ENCODE measurements at regions not wholly inside any gene's neighbourhood (a gene's known extent, or its start where the extent isn't known, plus 50 kb on each side); places are given as distances from the start of the nearest gene placed in this dataset.

- FAIRE-seq, result no peak
- ATAC-seq, result no peak
- Histone ChIP-seq H3K79me2 (ENCODE audit: control insufficient read depth, insufficient read depth, low read length) (no peaks in the 10 kb centered on the region), H3K4me1 (replicated peaks in 1 of 2; ENCODE audit: control insufficient read depth in 2 of 2, insufficient read depth in 2 of 2, low read length in 2 of 2) (no peaks in the 10 kb centered on the region), H4K20me1 (replicated peaks; ENCODE audit: control insufficient read depth, insufficient read depth, low read length) (no peaks in the 10 kb centered on the region), H2AFZ (ENCODE audit: low read depth, low read length) (no peak overlapping the region), H3K36me3 (ENCODE audit: control insufficient read depth, insufficient read depth, low read length) (no peaks in the 10 kb centered on the region), H3K27ac (ENCODE audit: extremely low read depth, low read depth, low read length) (no peak overlapping the region), H3K27me3 (ENCODE audit: control insufficient read depth in 2 of 2, insufficient read depth in 2 of 2, low read length in 2 of 2) (no peaks in the 10 kb centered on the region), H3K4me3 (no peak overlapping the region), H3K9me1 (ENCODE audit: control insufficient read depth, insufficient read depth, low read length) (no peaks in the 10 kb centered on the region), H3K4me2 (ENCODE audit: insufficient read depth, low read length) (no peak overlapping the region), H3K9ac (ENCODE audit: insufficient read depth in 1 of 2, low read depth in 2 of 2, low read length in 2 of 2) (no peak overlapping the region), H3K9me3 (replicated peaks; ENCODE audit: control insufficient read depth, insufficient read depth, low read depth, low read length) (no peaks in the 10 kb centered on the region)
- 0% methylated on average over 3 of the region's 3 CpGs for WGBS (ENCODE audit: insufficient coverage, low coverage, missing lambda C conversion rate)
- intact Hi-C loops (cut with micrococcal nuclease), result no loop called here
- TF ChIP-seq HEY1 (CRISPR knock-in tag; IDR thresholded peaks at IDR 0.05; ENCODE audit: borderline replicate concordance), result no peak
- no peak for TF ChIP-seq TRIM24 (IDR thresholded peaks at IDR 0.05)
- in situ Hi-C loops (cut with MboI), result no loop called here
- POLR2A ChIA-PET, result no interaction called here
- DNase-seq (ENCODE audit: extremely low read depth in 1 of 4, low spot score in 3 of 4), result no peak
- BruUV-seq (replicated peaks), result no TSS peak
- CTCF ChIA-PET (ENCODE audit: low intra/inter-chr PET ratio), result no interaction called here
These were observed 224.9 kb upstream of the ZNF717 start for GRCh38 chr3:76010252-76010651.

DNA sequence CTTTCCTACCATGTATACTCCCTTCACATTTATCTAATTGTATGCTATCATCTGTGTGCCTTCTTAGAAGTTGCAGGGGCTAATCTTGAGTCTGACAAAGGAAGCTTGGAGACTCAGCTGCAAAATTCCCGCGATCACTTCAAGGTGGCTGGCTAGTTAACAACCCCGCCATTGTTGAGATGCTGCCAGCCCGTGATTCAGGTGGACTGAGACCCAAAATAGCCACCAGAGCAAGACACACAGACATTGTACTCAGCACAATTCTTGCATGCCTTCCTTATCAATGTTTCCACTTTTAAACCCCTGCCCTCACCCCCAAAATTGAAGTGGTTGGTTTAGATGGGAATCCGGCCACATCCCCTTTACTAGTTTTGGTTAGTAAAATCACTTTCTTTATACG, 225.8 kb upstream of the ZNF717 start:
- no peaks in the 10 kb centered on the region for H3K4me1 ChIP-seq (replicated peaks in 1 of 2; ENCODE audit: control insufficient read depth in 2 of 2, insufficient read depth in 2 of 2, low read length in 2 of 2)
- H3K36me3 ChIP-seq (ENCODE audit: control insufficient read depth, insufficient read depth, low read length), result no peaks in the 10 kb centered on the region
- 0% methylated on average over 4 of the region's 6 CpGs for WGBS (ENCODE audit: insufficient coverage, low coverage, missing lambda C conversion rate)
- no TSS peak for BruUV-seq (replicated peaks)
- ChIA-PET CTCF (ENCODE audit: low intra/inter-chr PET ratio) (interaction anchor here (0.6 kb wide), 1 partner anchor 1215 kb away, joined by 4 read pairs; no protein-coding TSS in a partner anchor), POLR2A (no interaction called here)
- no peaks in the 10 kb centered on the region for H3K9me3 ChIP-seq (replicated peaks; ENCODE audit: control insufficient read depth, insufficient read depth, low read depth, low read length)
- in situ Hi-C loops (cut with MboI) (no loop called here), intact Hi-C loops (cut with micrococcal nuclease) (no loop called here)
- no peak for ATAC-seq
- H3K9ac ChIP-seq (ENCODE audit: insufficient read depth in 1 of 2, low read depth in 2 of 2, low read length in 2 of 2), result no peak overlapping the region
- no peaks in the 10 kb centered on the region for H3K79me2 ChIP-seq (ENCODE audit: control insufficient read depth, insufficient read depth, low read length)
- H3K9me1 ChIP-seq (ENCODE audit: control insufficient read depth, insufficient read depth, low read length), result no peaks in the 10 kb centered on the region
- H3K27ac ChIP-seq (ENCODE audit: extremely low read depth, low read depth, low read length), result no peak overlapping the region
- FAIRE-seq, result no peak
- H4K20me1 ChIP-seq (replicated peaks; ENCODE audit: control insufficient read depth, insufficient read depth, low read length), result no peaks in the 10 kb centered on the region
- H3K27me3 ChIP-seq (ENCODE audit: control insufficient read depth in 2 of 2, insufficient read depth in 2 of 2, low read length in 2 of 2), result no peaks in the 10 kb centered on the region
- H3K4me2 ChIP-seq (ENCODE audit: insufficient read depth, low read length), result no peak overlapping the region
- DNase-seq (ENCODE audit: extremely low read depth in 1 of 4, low spot score in 3 of 4), result no peak
- no peak overlapping the region for H2AFZ ChIP-seq (ENCODE audit: low read depth, low read length)
- H3K4me3 ChIP-seq, result no peak overlapping the region
- no peak for TF ChIP-seq MGA (IDR thresholded peaks at IDR 0.05)

Measured in K562 (cell line).